Spleen (tissue), 7 donors: ENCODE measurements at regions not wholly inside any gene's neighbourhood (a gene's known extent, or its start where the extent isn't known, plus 50 kb on each side); places are given as distances from the start of the nearest gene placed in this dataset.

Experiments
- CTCF ChIP-seq, 11 experiments: fragments of 200-600 bp in 7 of 11; fragments of 450-650 bp in 4 of 11; sonication (generic) in 4 of 11; IDR thresholded peaks in 8 of 11; conservative IDR thresholded peaks in 3 of 11; 1 replicate in 7 of 11; 2 replicates in 4 of 11; pipeline versions ENCODE4 v1.4.0 to v1.8.0; 2016 to 2021; ENCODE audit warnings: antibody characterized with exemption in 11 of 11, inconsistent platforms in 4 of 11, mild to moderate bottlenecking in 1 of 11
- POLR2A ChIP-seq, 3 donors: fragments of 450-650 bp; IDR thresholded peaks; one replicate each; pipeline ENCODE4 v1.5.1; 2017; ENCODE audit warnings: antibody characterized with exemption in 3 of 3, mild to moderate bottlenecking in 1 of 3
- POLR2AphosphoS5 ChIP-seq, 3 donors: sonication (generic); formaldehyde crosslinking; IDR thresholded peaks; one replicate each; pipeline ENCODE4 v1.5.1; 2017; ENCODE audit warnings: antibody characterized with exemption in 3 of 3
- donor health status: DM: no; HTN: no; CAD: no; lungs with moderate emphysema.
- donor health status: DM: no; HTN: no; CAD: no.
- donor health status: DM: no; HTN: no; CAD: no.

- TF ChIP-seq CTCF (IDR thresholded peaks at IDR 0.05 in 8 of 11, conservative IDR thresholded peaks at IDR 0.05 in 3 of 11) (no peak), POLR2AphosphoS5 (IDR thresholded peaks at IDR 0.05) (no peak), POLR2A (IDR thresholded peaks at IDR 0.05) (no peak)
Measured at GRCh38 chr16:8500351-8500750, 90.0 kb downstream of the TMEM114 start.
